ENCODE measurements at regions not wholly inside any gene's neighbourhood (a gene's known extent, or its start where the extent isn't known, plus 50 kb on each side); places are given as distances from the start of the nearest gene placed in this dataset.

- Histone ChIP-seq H3K27me3 (ENCODE audit: control insufficient read depth, insufficient read depth, low read length) (no peaks in the 10 kb centered on the region), H3K4me3 (ENCODE audit: insufficient read depth, low read depth, low read length) (no peak overlapping the region), H3K36me3 (replicated peaks; ENCODE audit: control insufficient read depth, insufficient read depth, low read length) (no peaks in the 10 kb centered on the region)
- no peak for DNase-seq
Observed at GRCh38 chr3:160105907-160106584, 117.4 kb downstream of the IL12A start.

GRCh38 chr3:160106905-160107861 lies 118.0 kb upstream of the C3orf80 start:
- Histone ChIP-seq H3K27me3 (ENCODE audit: control insufficient read depth, insufficient read depth, low read length) (no peaks in the 10 kb centered on the region), H3K36me3 (replicated peaks; ENCODE audit: control insufficient read depth, insufficient read depth, low read length) (no peaks in the 10 kb centered on the region), H3K4me3 (ENCODE audit: insufficient read depth, low read depth, low read length) (no peak overlapping the region)
- no peak for DNase-seq

GRCh38 chr3:160108362-160108761 lies 116.9 kb upstream of the C3orf80 start:
- Histone ChIP-seq H3K27me3 (ENCODE audit: control insufficient read depth, insufficient read depth, low read length) (no peaks in the 10 kb centered on the region), H3K4me3 (ENCODE audit: insufficient read depth, low read depth, low read length) (no peak overlapping the region), H3K36me3 (replicated peaks; ENCODE audit: control insufficient read depth, insufficient read depth, low read length) (no peaks in the 10 kb centered on the region)
- no peak for DNase-seq

- no peaks in the 10 kb centered on the region for H3K27me3 ChIP-seq (ENCODE audit: control insufficient read depth, insufficient read depth, low read length)
- H3K4me3 ChIP-seq (ENCODE audit: insufficient read depth, low read depth, low read length) = no peak overlapping the region
- DNase-seq = no peak
Observed at GRCh38 chr3:160112481-160112880, 112.7 kb upstream of the C3orf80 start.

GRCh38 chr3:160112996-160113395 lies 112.2 kb upstream of the C3orf80 start:
- Histone ChIP-seq H3K36me3 (replicated peaks; ENCODE audit: control insufficient read depth, insufficient read depth, low read length) (no peaks in the 10 kb centered on the region), H3K4me3 (ENCODE audit: insufficient read depth, low read depth, low read length) (no peak overlapping the region), H3K27me3 (ENCODE audit: control insufficient read depth, insufficient read depth, low read length) (no peaks in the 10 kb centered on the region)
- no peak for DNase-seq

More at GRCh38 chr3:160112481-160112880, 112.7 kb upstream of the C3orf80 start:
- no peaks in the 10 kb centered on the region for H3K36me3 ChIP-seq (replicated peaks; ENCODE audit: control insufficient read depth, insufficient read depth, low read length)

- no peak overlapping the region for H3K4me3 ChIP-seq (ENCODE audit: insufficient read depth, low read depth, low read length)
- H3K36me3 ChIP-seq (replicated peaks; ENCODE audit: control insufficient read depth, insufficient read depth, low read length) = no peaks in the 10 kb centered on the region
- DNase-seq = no peak
- H3K27me3 ChIP-seq (ENCODE audit: control insufficient read depth, insufficient read depth, low read length) = no peaks in the 10 kb centered on the region
Observed at GRCh38 chr3:160114355-160114995, 110.7 kb upstream of the C3orf80 start.

GRCh38 chr3:160115387-160115786 lies 109.8 kb upstream of the C3orf80 start:
- Histone ChIP-seq H3K36me3 (replicated peaks; ENCODE audit: control insufficient read depth, insufficient read depth, low read length) (no peaks in the 10 kb centered on the region), H3K4me3 (ENCODE audit: insufficient read depth, low read depth, low read length) (no peak overlapping the region), H3K27me3 (ENCODE audit: control insufficient read depth, insufficient read depth, low read length) (no peaks in the 10 kb centered on the region)
- no peak for DNase-seq

- no peaks in the 10 kb centered on the region for H3K27me3 ChIP-seq (ENCODE audit: control insufficient read depth, insufficient read depth, low read length)
- H3K36me3 ChIP-seq (replicated peaks; ENCODE audit: control insufficient read depth, insufficient read depth, low read length) = no peaks in the 10 kb centered on the region
- no peak for DNase-seq
- no peak overlapping the region for H3K4me3 ChIP-seq (ENCODE audit: insufficient read depth, low read depth, low read length)
Observed at GRCh38 chr3:160124224-160124623, 101.0 kb upstream of the C3orf80 start.

GRCh38 chr3:160125258-160125657 lies 100.0 kb upstream of the C3orf80 start:
- H3K36me3 ChIP-seq (replicated peaks; ENCODE audit: control insufficient read depth, insufficient read depth, low read length) = no peaks in the 10 kb centered on the region
- H3K4me3 ChIP-seq (ENCODE audit: insufficient read depth, low read depth, low read length) = no peak overlapping the region
- DNase-seq = no peak
- no peaks in the 10 kb centered on the region for H3K27me3 ChIP-seq (ENCODE audit: control insufficient read depth, insufficient read depth, low read length)

- no peak overlapping the region for H3K4me3 ChIP-seq (ENCODE audit: insufficient read depth, low read depth, low read length)
- no peaks in the 10 kb centered on the region for H3K27me3 ChIP-seq (ENCODE audit: control insufficient read depth, insufficient read depth, low read length)
- no peak for DNase-seq
- H3K36me3 ChIP-seq (replicated peaks; ENCODE audit: control insufficient read depth, insufficient read depth, low read length) = no peaks in the 10 kb centered on the region
Observed at GRCh38 chr3:160126051-160126450, 99.2 kb upstream of the C3orf80 start.

- no peak for DNase-seq
- H3K4me3 ChIP-seq (ENCODE audit: insufficient read depth, low read depth, low read length) = no peak overlapping the region
- H3K36me3 ChIP-seq (replicated peaks; ENCODE audit: control insufficient read depth, insufficient read depth, low read length) = no peaks in the 10 kb centered on the region
- no peaks in the 10 kb centered on the region for H3K27me3 ChIP-seq (ENCODE audit: control insufficient read depth, insufficient read depth, low read length)
Observed at GRCh38 chr3:160126761-160127160, 98.5 kb upstream of the C3orf80 start.

- H3K27me3 ChIP-seq (ENCODE audit: control insufficient read depth, insufficient read depth, low read length) = no peaks in the 10 kb centered on the region
- DNase-seq = no peak
- no peaks in the 10 kb centered on the region for H3K36me3 ChIP-seq (replicated peaks; ENCODE audit: control insufficient read depth, insufficient read depth, low read length)
- H3K4me3 ChIP-seq (ENCODE audit: insufficient read depth, low read depth, low read length) = no peak overlapping the region
Observed at GRCh38 chr3:160127308-160127707, 97.9 kb upstream of the C3orf80 start.

GRCh38 chr3:160128056-160128455 lies 97.2 kb upstream of the C3orf80 start:
- Histone ChIP-seq H3K27me3 (ENCODE audit: control insufficient read depth, insufficient read depth, low read length) (no peaks in the 10 kb centered on the region), H3K36me3 (replicated peaks; ENCODE audit: control insufficient read depth, insufficient read depth, low read length) (no peaks in the 10 kb centered on the region), H3K4me3 (ENCODE audit: insufficient read depth, low read depth, low read length) (no peak overlapping the region)
- DNase-seq = no peak

GRCh38 chr3:160129459-160130061 lies 95.7 kb upstream of the C3orf80 start:
- no peak for DNase-seq
- no peak overlapping the region for H3K4me3 ChIP-seq (ENCODE audit: insufficient read depth, low read depth, low read length)

More at GRCh38 chr3:160129459-160130061, 95.7 kb upstream of the C3orf80 start:
- Histone ChIP-seq H3K27me3 (ENCODE audit: control insufficient read depth, insufficient read depth, low read length) (no peaks in the 10 kb centered on the region), H3K36me3 (replicated peaks; ENCODE audit: control insufficient read depth, insufficient read depth, low read length) (no peaks in the 10 kb centered on the region)
